SK-N-SH (cell line): ENCODE measurements at regions not wholly inside any gene's neighbourhood (a gene's known extent, or its start where the extent isn't known, plus 50 kb on each side); places are given as distances from the start of the nearest gene placed in this dataset.
"Not testable (repeated sequence)": the region's sequence is repeated elsewhere in the genome, so short reads cannot be mapped to it uniquely, and the experiment has no call there.

Experiments used
- CTCF ChIA-PET: fragments of 300-600, 350-600 bp; formaldehyde crosslinking; extraction: SDS; loops from one replicate; lab custom pipeline; 2021; lab: Yijun Ruan, JAX
- POLR2A ChIA-PET: fragments of 350-600 bp; sonication (Branson Sonifier 250); formaldehyde crosslinking; extraction: SDS; loops from one replicate; lab custom pipeline; 2020; ENCODE audit warnings: antibody characterized with exemption, inconsistent platforms; lab: Yijun Ruan, JAX
- DNase-seq: peaks from one replicate; pipeline ENCODE4 v3.0.0; 2012
- H2AFZ ChIP-seq: fragments of 200-600 bp; sonication (generic); 2 replicates; pipeline ENCODE4 v1.8.1; 2016; ENCODE audit warnings: antibody characterized with exemption, mild to moderate bottlenecking, low read depth
- H3F3A ChIP-seq: fragments of 200-600 bp; sonication (generic); replicated peaks from 2 replicates; pipeline ENCODE3; 2016; ENCODE audit warnings: antibody characterized with exemption, mild to moderate bottlenecking; ENCODE audit not compliant: insufficient read depth
- H3K27ac ChIP-seq, 2 experiments: fragments of 200-500 bp in 1 of 2; fragments of 200-600 bp in 1 of 2; sonication (Bioruptor generic) in 1 of 2; sonication (generic), shearing (Covaris generic) in 1 of 2; 2 replicates each; pipeline versions ENCODE4 v1.5.1 to v1.6.1; 2014 to 2016; ENCODE audit warnings: low read depth in 2 of 2, inconsistent platforms in 1 of 2, low read length in 1 of 2, mild to moderate bottlenecking in 1 of 2, mixed read lengths in 1 of 2
- H3K27me3 ChIP-seq: fragments of 200-600 bp; sonication (generic), shearing (Covaris generic); 2 replicates; pipeline ENCODE4 v1.6.1; 2016; ENCODE audit warnings: mixed run types; ENCODE audit not compliant: insufficient read depth
- H3K36me3 ChIP-seq, 2 experiments: fragments of 200-500 bp in 1 of 2; fragments of 200-600 bp in 1 of 2; sonication (Bioruptor generic) in 1 of 2; sonication (generic) in 1 of 2; replicated peaks in 1 of 2; 2 replicates each; pipeline versions ENCODE3 to v1.5.1; 2014 to 2016; ENCODE audit warnings: low read length in 1 of 2, mild to moderate bottlenecking in 1 of 2; ENCODE audit not compliant: insufficient read depth in 2 of 2, control insufficient read depth in 1 of 2
- H3K4me1 ChIP-seq, 2 experiments: fragments of 200-500 bp in 1 of 2; fragments of 200-600 bp in 1 of 2; sonication (Bioruptor generic) in 1 of 2; sonication (generic), shearing (Covaris generic) in 1 of 2; 2 replicates each; pipeline versions ENCODE4 v1.5.1 to v1.6.1; 2014 to 2016; ENCODE audit warnings: low read depth in 1 of 2, low read length in 1 of 2, mixed run types in 1 of 2; ENCODE audit not compliant: insufficient read depth in 2 of 2, control insufficient read depth in 1 of 2
- H3K4me2 ChIP-seq: fragments of 200-600 bp; sonication (generic), shearing (Covaris generic); 2 replicates; pipeline ENCODE4 v1.6.1; 2017; ENCODE audit warnings: mixed run types
- H3K4me3 ChIP-seq, 2 experiments: fragments of 200-500 bp in 1 of 2; fragments of 200-600 bp in 1 of 2; sonication (Bioruptor generic) in 1 of 2; sonication (generic), shearing (Covaris generic) in 1 of 2; 2 replicates each; pipeline versions ENCODE4 v1.5.1 to v1.8.1; 2014 to 2016; ENCODE audit warnings: low read depth in 2 of 2, inconsistent platforms in 1 of 2, low read length in 1 of 2, mild to moderate bottlenecking in 1 of 2, mixed read lengths in 1 of 2, moderate library complexity in 1 of 2
- H3K79me2 ChIP-seq: fragments of 200-600 bp; sonication (generic); 2 replicates; pipeline ENCODE4 v1.8.1; 2017; ENCODE audit warnings: mild to moderate bottlenecking; ENCODE audit not compliant: insufficient read depth
- H3K9ac ChIP-seq: fragments of 200-600 bp; sonication (generic); 2 replicates; pipeline ENCODE4 v1.6.1; 2017; ENCODE audit warnings: mixed run types
- H3K9me2 ChIP-seq: fragments of 200-600 bp; sonication (generic); 2 replicates; pipeline ENCODE4 v1.6.1; 2017; ENCODE audit warnings: mixed run types
- H3K9me3 ChIP-seq: fragments of 200-600 bp; sonication (generic); 2 replicates; pipeline ENCODE4 v1.6.1; 2017; ENCODE audit warnings: mixed run types, mild to moderate bottlenecking, moderate library complexity
- H4K20me1 ChIP-seq: fragments of 200-600 bp; sonication (generic); 2 replicates; pipeline ENCODE4 v1.6.1; 2017; ENCODE audit warnings: mild to moderate bottlenecking, mixed run types; ENCODE audit not compliant: insufficient read depth
- CHD2 ChIP-seq: fragments of 150-350 bp; IDR thresholded peaks from 2 replicates; pipeline ENCODE4 v1.6.1; 2018; ENCODE audit warnings: low read length; ENCODE audit not compliant: partially characterized antibody
- ELF1 ChIP-seq: IDR thresholded peaks from 2 replicates; pipeline ENCODE4 v1.4.0; 2012
- FOSL2 ChIP-seq: IDR thresholded peaks from 2 replicates; pipeline ENCODE4 v1.4.0; 2012; ENCODE audit warnings: low read depth, mild to moderate bottlenecking, moderate library complexity, borderline replicate concordance
- FOXJ3 ChIP-seq: sonication (generic); formaldehyde crosslinking; IDR thresholded peaks from 2 replicates; pipeline ENCODE4 v1.5.1; 2020; ENCODE audit warnings: mild to moderate bottlenecking, missing genetic modification reagents
- GABPA ChIP-seq: IDR thresholded peaks from 2 replicates; pipeline ENCODE4 v1.4.0; 2012; ENCODE audit warnings: low read depth, mild to moderate bottlenecking
- GATA2 ChIP-seq: sonication (generic); formaldehyde crosslinking; IDR thresholded peaks from 2 replicates; pipeline ENCODE4 v1.5.0; 2020; ENCODE audit warnings: mild to moderate bottlenecking, missing genetic modification reagents
- JUND ChIP-seq: IDR thresholded peaks from 2 replicates; pipeline ENCODE4 v1.4.0; 2012
- MEF2A ChIP-seq: IDR thresholded peaks from 2 replicates; pipeline ENCODE4 v1.4.0; 2012; ENCODE audit warnings: low read depth, borderline replicate concordance
- NRF1 ChIP-seq: IDR thresholded peaks from 2 replicates; pipeline ENCODE4 v1.6.1; 2012; ENCODE audit warnings: low read depth, mild to moderate bottlenecking, low read length
- PBX3 ChIP-seq: IDR thresholded peaks from 2 replicates; pipeline ENCODE4; 2012
- POLR2AphosphoS5 ChIP-seq: IDR thresholded peaks from 2 replicates; pipeline ENCODE4 v1.6.1; 2012; ENCODE audit warnings: low read depth, low read length
- RCOR1 ChIP-seq: fragments of 150-350 bp; IDR thresholded peaks from 2 replicates; pipeline ENCODE4 v1.6.1; 2017; ENCODE audit warnings: antibody characterized with exemption, low read length
- REST ChIP-seq: IDR thresholded peaks from 2 replicates; pipeline ENCODE4 v1.6.1; 2012; ENCODE audit warnings: mild to moderate bottlenecking, low read depth, low read length, moderate library complexity
- RFX5 ChIP-seq: IDR thresholded peaks from 2 replicates; pipeline ENCODE4 v1.6.1; 2012; ENCODE audit warnings: mild to moderate bottlenecking, improper control_type of control experiment, low read length
- RXRA ChIP-seq: IDR thresholded peaks from 2 replicates; pipeline ENCODE4 v1.4.0; 2012; ENCODE audit warnings: low read depth, mild to moderate bottlenecking, borderline replicate concordance
- SIN3A ChIP-seq: IDR thresholded peaks from 2 replicates; pipeline ENCODE4 v1.6.1; 2012; ENCODE audit warnings: low read depth, mild to moderate bottlenecking, low read length, moderate library complexity, borderline replicate concordance
- SMC3 ChIP-seq: IDR thresholded peaks from 2 replicates; pipeline ENCODE4 v1.6.1; 2012; ENCODE audit warnings: low read depth, low read length, improper control_type of control experiment
- TAF1 ChIP-seq: IDR thresholded peaks from 2 replicates; pipeline ENCODE4 v1.6.1; 2012; ENCODE audit warnings: low read depth, mild to moderate bottlenecking, low read length, moderate library complexity, borderline replicate concordance
- USF1 ChIP-seq: IDR thresholded peaks from 2 replicates; pipeline ENCODE4 v1.4.0; 2012; ENCODE audit warnings: low read depth, borderline replicate concordance
- YY1 ChIP-seq: IDR thresholded peaks from 2 replicates; pipeline ENCODE4 v1.4.0; 2012; ENCODE audit warnings: low read depth, mild to moderate bottlenecking
- WGBS: methylation state at CpG from one replicate; pipeline ENCODE4 v1.1.6; 2017; ENCODE audit warnings: low lambda C conversion rate; 5-methylcytosine and 5-hydroxymethylcytosine counted together

GRCh38 chrX:149420566-149420965, 84.5 kb downstream of the IDS start:
- H3K27ac ChIP-seq, H3K36me3 ChIP-seq, H3K9me3 ChIP-seq, H3K4me3 ChIP-seq, POLR2A ChIA-PET, H3K9me2 ChIP-seq, H3F3A ChIP-seq, H3K4me1 ChIP-seq, H2AFZ ChIP-seq, CTCF ChIA-PET, DNase-seq, H4K20me1 ChIP-seq, H3K79me2 ChIP-seq, H3K4me2 ChIP-seq, H3K9ac ChIP-seq, H3K27me3 ChIP-seq: not testable (repeated sequence)
- WGBS: 40% methylated on average over 1 of the region's 21 CpGs

GRCh38 chrX:149398027-149398426, 107.1 kb downstream of the IDS start:
- POLR2A ChIA-PET: no interaction called here
- no peaks in the 10 kb centered on the region for H3K9me2 ChIP-seq
- no peaks in the 10 kb centered on the region for H3K4me1 ChIP-seq
- DNase-seq: no peak
- no peaks in the 10 kb centered on the region for H3K9me3 ChIP-seq
- CTCF ChIA-PET: no interaction called here
- 0% methylated on average over 2 of the region's 2 CpGs for WGBS
- no peaks in the 10 kb centered on the region for H3K79me2 ChIP-seq
- no peak overlapping the region for H3K27ac ChIP-seq
- H3F3A ChIP-seq: no peaks in the 10 kb centered on the region
- no peaks in the 10 kb centered on the region for H3K27me3 ChIP-seq
- H2AFZ ChIP-seq: no peak overlapping the region
- H3K4me2 ChIP-seq: no peak overlapping the region
- TF ChIP-seq USF1: no peak
- TF ChIP-seq RXRA: no peak
- no peak for TF ChIP-seq GABPA
- TF ChIP-seq RCOR1: no peak
- no peak for TF ChIP-seq YY1
- no peak for TF ChIP-seq MEF2A
- no peak for TF ChIP-seq CHD2
- TF ChIP-seq PBX3: no peak
- no peak for TF ChIP-seq SIN3A
- TF ChIP-seq SMC3: no peak
- no peak for TF ChIP-seq TAF1
- no peak for TF ChIP-seq FOXJ3
- no peak for TF ChIP-seq GATA2 (CRISPR knock-in tag)
- no peaks in the 10 kb centered on the region for H4K20me1 ChIP-seq
- H3K36me3 ChIP-seq: no peaks in the 10 kb centered on the region
- H3K9ac ChIP-seq: no peak overlapping the region
- no peak overlapping the region for H3K4me3 ChIP-seq

- no peaks in the 10 kb centered on the region for H3K27me3 ChIP-seq
- no peaks in the 10 kb centered on the region for H3K9me2 ChIP-seq
- no peaks in the 10 kb centered on the region for H3K79me2 ChIP-seq
- H3K27ac ChIP-seq: no peak overlapping the region
- H2AFZ ChIP-seq: no peak overlapping the region
- H3F3A ChIP-seq: no peaks in the 10 kb centered on the region
- no peaks in the 10 kb centered on the region for H3K9me3 ChIP-seq
- TF ChIP-seq REST (no peak), ELF1 (no peak), PBX3 (no peak), RFX5 (no peak), FOSL2 (no peak), YY1 (no peak), POLR2AphosphoS5 (no peak), JUND (no peak), NRF1 (no peak)
- CTCF ChIA-PET: interaction anchor here (1.0 kb wide), 1 partner anchor 32 kb away, joined by 3 read pairs; no protein-coding TSS in a partner anchor
- no peaks in the 10 kb centered on the region for H3K36me3 ChIP-seq
- DNase-seq: no peak
- no peak overlapping the region for H3K4me3 ChIP-seq
- no peak overlapping the region for H3K4me2 ChIP-seq
- POLR2A ChIA-PET: no interaction called here
- no peaks in the 10 kb centered on the region for H3K4me1 ChIP-seq
- H4K20me1 ChIP-seq: no peaks in the 10 kb centered on the region
- no peak overlapping the region for H3K9ac ChIP-seq
These were observed 112.2 kb downstream of the IDS start for GRCh38 chrX:149392921-149393320.
